Neural progenitor cell (in vitro differentiated cells): ENCODE measurements at regions not wholly inside any gene's neighbourhood (a gene's known extent, or its start where the extent isn't known, plus 50 kb on each side); places are given as distances from the start of the nearest gene placed in this dataset.

ENCODE experiments used
- DNase-seq: peaks from one replicate; pipeline ENCODE4 v3.0.0-alpha.2; 2016; ENCODE audit warnings: low spot score
- H2AFZ ChIP-seq: fragments of 200-600 bp; sonication (generic); replicated peaks from 2 replicates; pipeline ENCODE4 v1.6.1; 2016; ENCODE audit warnings: antibody characterized with exemption
- H3F3A ChIP-seq: fragments of 200-600 bp; sonication (generic); 2 replicates; pipeline ENCODE4 v1.6.1; 2016; ENCODE audit warnings: antibody characterized with exemption, low read depth
- H3K27ac ChIP-seq: fragments of 200-600 bp; sonication (generic); 2 replicates; pipeline ENCODE4 v1.5.1; 2016; ENCODE audit warnings: mild to moderate bottlenecking
- H3K27me3 ChIP-seq: fragments of 200-600 bp; sonication (generic); 2 replicates; pipeline ENCODE4 v1.6.1; 2016; ENCODE audit warnings: mild to moderate bottlenecking, moderate library complexity
- H3K36me3 ChIP-seq: fragments of 200-600 bp; sonication (generic); 2 replicates; pipeline ENCODE4 v1.5.1; 2016
- H3K4me1 ChIP-seq: fragments of 200-600 bp; sonication (generic); 2 replicates; pipeline ENCODE4 v1.6.1; 2016; ENCODE audit warnings: mixed run types
- H3K4me2 ChIP-seq: fragments of 200-600 bp; sonication (generic); 2 replicates; pipeline ENCODE4 v1.6.1; 2016
- H3K4me3 ChIP-seq: fragments of 200-600 bp; sonication (generic); 2 replicates; pipeline ENCODE4 v1.5.1; 2016
- H3K79me2 ChIP-seq: fragments of 200-600 bp; sonication (generic); 2 replicates; pipeline ENCODE4 v1.6.1; 2016; ENCODE audit warnings: low read depth
- H3K9ac ChIP-seq: fragments of 200-600 bp; sonication (generic); 2 replicates; pipeline ENCODE4 v1.6.1; 2016
- H3K9me3 ChIP-seq: fragments of 200-600 bp; sonication (generic); 2 replicates; pipeline ENCODE4 v1.5.1; 2016; ENCODE audit warnings: low read depth
- H4K20me1 ChIP-seq: fragments of 200-600 bp; sonication (generic); 2 replicates; pipeline ENCODE4 v1.6.1; 2016; ENCODE audit warnings: low read depth
- H3K27ac Mint-ChIP-seq: 3 replicates; pipeline ENCODE4 v1.8.0; 2021; ENCODE audit warnings: mixed read lengths
- H3K27me3 Mint-ChIP-seq: 2 replicates; pipeline ENCODE4 v1.8.0; 2022; ENCODE audit warnings: low read depth, mild to moderate bottlenecking, inconsistent platforms, moderate library complexity, mixed read lengths; ENCODE audit not compliant: insufficient read depth
- H3K36me3 Mint-ChIP-seq: 3 replicates; pipeline ENCODE4 v1.8.0; 2021; ENCODE audit warnings: mixed read lengths
- H3K4me1 Mint-ChIP-seq: 3 replicates; pipeline ENCODE4 v1.8.0; 2021; ENCODE audit warnings: mixed read lengths
- H3K4me3 Mint-ChIP-seq: 3 replicates; pipeline ENCODE4 v1.8.0; 2021; ENCODE audit warnings: mild to moderate bottlenecking, moderate library complexity, mixed read lengths
- H3K9me3 Mint-ChIP-seq: 3 replicates; pipeline ENCODE4 v1.8.0; 2020; ENCODE audit warnings: mixed read lengths
- CTCF ChIP-seq: fragments of 200-600 bp; sonication (generic); IDR thresholded peaks from 2 replicates; pipeline ENCODE4 v1.5.1; 2017; ENCODE audit warnings: antibody characterized with exemption, mild to moderate bottlenecking
- EZH2 ChIP-seq: fragments of 200-600 bp; sonication (generic); IDR thresholded peaks from 2 replicates; pipeline ENCODE4 v1.6.1; 2017; ENCODE audit warnings: antibody characterized with exemption, mild to moderate bottlenecking, moderate library complexity
- EZH2phosphoT487 ChIP-seq: fragments of 200-600 bp; sonication (generic); IDR thresholded peaks from 2 replicates; pipeline ENCODE4 v1.6.1; 2017; ENCODE audit warnings: antibody characterized with exemption

- H3K9me3 Mint-ChIP-seq = no peaks in the 10 kb centered on the region
- Histone ChIP-seq H3K4me1 (no peaks in the 10 kb centered on the region), H3K27ac (no peak overlapping the region), H3K27me3 (no peaks in the 10 kb centered on the region), H3F3A (no peaks in the 10 kb centered on the region), H3K36me3 (no peaks in the 10 kb centered on the region), H3K4me2 (no peak overlapping the region), H4K20me1 (no peaks in the 10 kb centered on the region), H3K4me3 (no peak overlapping the region), H3K9ac (no peak overlapping the region), H3K9me3 (no peaks in the 10 kb centered on the region), H2AFZ (no peak overlapping the region), H3K79me2 (no peaks in the 10 kb centered on the region)
- peaks cover 7% of the 10 kb centered on the region for H3K27me3 Mint-ChIP-seq
- H3K27ac Mint-ChIP-seq = no peak overlapping the region
- TF ChIP-seq EZH2phosphoT487 = no peak
- TF ChIP-seq EZH2 = no peak
- no peak for TF ChIP-seq CTCF
- DNase-seq = no peak
- no peaks in the 10 kb centered on the region for H3K36me3 Mint-ChIP-seq
- H3K4me1 Mint-ChIP-seq = no peaks in the 10 kb centered on the region
- no peak overlapping the region for H3K4me3 Mint-ChIP-seq
Measured at GRCh38 chr5:15447209-15447608, 52.8 kb upstream of the FBXL7 start.

- no peaks in the 10 kb centered on the region for H4K20me1 ChIP-seq
- Mint-ChIP-seq H3K9me3 (no peaks in the 10 kb centered on the region), H3K4me1 (no peaks in the 10 kb centered on the region), H3K36me3 (no peaks in the 10 kb centered on the region), H3K4me3 (no peak overlapping the region), H3K27me3 (peaks cover 7% of the 10 kb centered on the region), H3K27ac (no peak overlapping the region)
- no peaks in the 10 kb centered on the region for H3K79me2 ChIP-seq
- no peak overlapping the region for H3K4me2 ChIP-seq
- H2AFZ ChIP-seq = no peak overlapping the region
- H3K36me3 ChIP-seq = no peaks in the 10 kb centered on the region
- DNase-seq = no peak
- no peaks in the 10 kb centered on the region for H3K27me3 ChIP-seq
- no peak for TF ChIP-seq EZH2
- TF ChIP-seq EZH2phosphoT487 = no peak
- TF ChIP-seq CTCF = no peak
- H3K9ac ChIP-seq = no peak overlapping the region
- no peak overlapping the region for H3K4me3 ChIP-seq
- H3F3A ChIP-seq = no peaks in the 10 kb centered on the region
- H3K27ac ChIP-seq = no peak overlapping the region
- no peaks in the 10 kb centered on the region for H3K9me3 ChIP-seq
- no peaks in the 10 kb centered on the region for H3K4me1 ChIP-seq
Measured at GRCh38 chr5:15446552-15446951, 53.4 kb upstream of the FBXL7 start.

GRCh38 chr5:15442193-15442570 is 57.8 kb upstream of the FBXL7 start:
- Histone ChIP-seq H3K9ac (no peak overlapping the region), H3K4me3 (no peak overlapping the region), H2AFZ (no peak overlapping the region), H3K27me3 (no peaks in the 10 kb centered on the region), H4K20me1 (no peaks in the 10 kb centered on the region), H3K9me3 (no peaks in the 10 kb centered on the region), H3K36me3 (no peaks in the 10 kb centered on the region), H3K4me2 (no peak overlapping the region), H3K27ac (no peak overlapping the region), H3K4me1 (no peaks in the 10 kb centered on the region), H3K79me2 (no peaks in the 10 kb centered on the region), H3F3A (no peaks in the 10 kb centered on the region)
- Mint-ChIP-seq H3K4me3 (no peak overlapping the region), H3K27me3 (peaks cover 7% of the 10 kb centered on the region), H3K27ac (no peak overlapping the region), H3K9me3 (no peaks in the 10 kb centered on the region), H3K36me3 (no peaks in the 10 kb centered on the region), H3K4me1 (no peaks in the 10 kb centered on the region)
- no peak for DNase-seq
- no peak for TF ChIP-seq EZH2

GRCh38 chr5:15441433-15442192 is 58.4 kb upstream of the FBXL7 start:
- Mint-ChIP-seq H3K4me1 (no peaks in the 10 kb centered on the region), H3K27me3 (peaks cover 7% of the 10 kb centered on the region), H3K4me3 (no peak overlapping the region), H3K9me3 (no peaks in the 10 kb centered on the region), H3K36me3 (no peaks in the 10 kb centered on the region), H3K27ac (no peak overlapping the region)
- Histone ChIP-seq H3K27me3 (no peaks in the 10 kb centered on the region), H3K79me2 (no peaks in the 10 kb centered on the region), H3K36me3 (no peaks in the 10 kb centered on the region), H3F3A (no peaks in the 10 kb centered on the region), H3K4me1 (no peaks in the 10 kb centered on the region), H2AFZ (no peak overlapping the region), H3K9me3 (no peaks in the 10 kb centered on the region), H3K4me2 (no peak overlapping the region), H3K4me3 (no peak overlapping the region), H4K20me1 (no peaks in the 10 kb centered on the region), H3K27ac (no peak overlapping the region), H3K9ac (no peak overlapping the region)
- no peak for TF ChIP-seq CTCF
- no peak for TF ChIP-seq EZH2
- no peak for TF ChIP-seq EZH2phosphoT487
- no peak for DNase-seq
